ENCODE measurements at regions not wholly inside any gene's neighbourhood (a gene's known extent, or its start where the extent isn't known, plus 50 kb on each side); places are given as distances from the start of the nearest gene placed in this dataset.

DNA sequence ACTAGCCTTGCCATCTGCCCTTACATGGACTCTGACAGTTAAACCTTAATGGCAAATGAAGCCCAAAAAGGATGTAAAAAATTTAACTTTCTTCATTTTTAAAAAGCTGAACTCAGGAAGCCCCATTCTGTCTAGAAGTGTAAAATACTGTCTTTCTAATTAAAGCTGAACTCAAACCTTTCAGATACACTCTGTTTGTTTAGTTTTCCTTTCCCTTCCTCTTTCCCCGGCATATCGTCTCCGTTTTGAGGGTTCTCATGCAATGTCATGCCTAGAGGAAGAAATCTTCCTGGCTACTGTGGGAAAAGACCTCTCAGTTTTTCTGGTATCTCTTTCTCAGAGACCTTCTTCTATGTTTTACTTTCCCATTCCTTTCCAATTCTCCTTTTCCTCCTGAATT lies 841.5 kb downstream of the DTWD2 start:
- TF ChIP-seq CTCF (IDR thresholded peaks at IDR 0.05; ENCODE audit: low read length), result no peak
- TF ChIP-seq EZH2phosphoT487 (IDR thresholded peaks at IDR 0.05; ENCODE audit: low read length), result no peak
